Ureter (tissue), 1 donor: ENCODE measurements at regions not wholly inside any gene's neighbourhood (a gene's known extent, or its start where the extent isn't known, plus 50 kb on each side); places are given as distances from the start of the nearest gene placed in this dataset.
"Not testable (repeated sequence)": the region's sequence is repeated elsewhere in the genome, so short reads cannot be mapped to it uniquely, and the experiment has no call there.

Experiments
- DNase-seq: peaks from one replicate; pipeline ENCODE4 v3.0.0-alpha.2; 2020; ENCODE audit warnings: low spot score
- donor health status: DM: yes; HTN: yes; CAD: no.

DNA sequence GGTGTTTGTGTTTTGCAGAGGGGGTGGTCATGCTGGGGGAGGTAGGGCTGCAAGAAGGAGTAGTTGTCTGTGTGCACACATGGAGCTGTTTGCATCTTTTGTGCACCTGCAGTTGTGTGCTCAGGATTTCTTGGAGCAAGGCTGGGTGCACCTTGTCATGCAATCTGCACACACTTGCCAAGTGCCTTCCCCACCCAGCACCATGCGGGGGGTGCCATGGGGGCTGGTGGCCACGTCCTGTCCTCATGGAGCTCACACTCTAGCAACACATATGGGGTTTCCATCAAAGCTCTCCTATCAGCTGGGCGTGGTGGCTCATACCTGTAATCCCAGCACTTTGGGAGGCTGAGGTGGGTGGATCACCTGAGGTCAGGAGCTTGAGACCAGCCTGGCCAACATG lies 111.6 kb downstream of the CRLF3 start:
- DNase-seq = not testable (repeated sequence)

DNA sequence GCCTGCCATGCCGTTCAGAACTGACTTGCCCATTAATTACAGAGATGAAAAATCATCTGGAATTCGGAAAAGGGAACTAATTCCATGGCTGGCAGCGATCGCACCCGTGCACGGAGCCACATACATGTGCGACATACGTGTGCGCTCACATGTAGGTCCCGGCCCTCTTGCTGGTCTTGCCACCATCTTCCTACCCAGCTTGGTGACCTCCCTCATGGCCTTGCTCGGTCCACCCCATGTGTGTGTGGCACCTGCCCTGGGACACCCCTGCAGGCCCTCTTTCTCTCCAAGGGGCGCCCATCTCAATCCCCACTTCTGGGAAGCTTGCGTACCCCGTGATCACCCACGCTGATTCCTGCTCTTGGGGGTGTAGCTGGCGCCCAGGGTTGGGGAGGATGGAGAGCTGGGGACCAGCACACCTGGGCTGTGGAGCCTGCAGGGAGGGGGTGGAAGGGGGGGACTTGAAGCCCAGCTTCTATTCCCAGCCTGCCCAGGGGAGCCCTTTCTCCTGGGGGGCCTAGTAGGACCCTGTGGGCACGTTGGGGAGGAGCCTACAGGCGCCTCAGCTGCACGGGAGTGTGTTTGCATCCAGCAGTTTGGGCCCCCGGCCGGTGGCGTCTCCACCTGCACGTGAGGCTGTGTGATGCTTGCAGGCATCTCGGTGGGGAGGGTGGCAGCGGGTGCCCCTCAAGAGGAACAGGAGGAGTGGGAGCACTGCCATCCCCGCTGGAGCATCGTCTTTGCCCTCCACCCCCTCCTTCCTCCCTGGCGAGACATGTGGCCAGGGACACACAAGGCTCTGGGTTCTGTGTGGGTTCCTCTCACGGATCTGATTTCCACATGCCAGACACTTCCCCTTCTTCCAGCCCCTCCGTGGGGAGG lies 112.6 kb downstream of the CRLF3 start:
- DNase-seq = not testable (repeated sequence)

DNA sequence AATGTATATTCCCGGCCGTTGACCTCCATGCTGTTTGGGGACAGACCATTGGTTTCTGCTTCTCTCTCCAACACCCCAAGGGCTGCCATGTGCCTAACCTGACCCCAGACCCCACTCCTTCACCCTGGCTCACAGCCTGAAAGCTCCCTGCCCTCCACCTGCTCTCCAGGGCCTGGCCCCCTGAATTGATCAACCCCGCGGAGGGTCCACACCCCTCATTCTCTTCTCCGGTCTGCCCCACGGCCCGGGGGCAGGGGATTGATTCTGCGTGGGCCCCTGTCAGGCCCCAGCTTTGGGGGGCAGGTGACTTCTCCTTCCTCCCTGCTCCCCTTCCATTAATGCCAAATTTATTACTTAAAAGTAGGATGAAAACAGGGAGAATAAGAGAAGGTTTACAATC lies 113.3 kb downstream of the CRLF3 start:
- DNase-seq = not testable (repeated sequence)

DNA sequence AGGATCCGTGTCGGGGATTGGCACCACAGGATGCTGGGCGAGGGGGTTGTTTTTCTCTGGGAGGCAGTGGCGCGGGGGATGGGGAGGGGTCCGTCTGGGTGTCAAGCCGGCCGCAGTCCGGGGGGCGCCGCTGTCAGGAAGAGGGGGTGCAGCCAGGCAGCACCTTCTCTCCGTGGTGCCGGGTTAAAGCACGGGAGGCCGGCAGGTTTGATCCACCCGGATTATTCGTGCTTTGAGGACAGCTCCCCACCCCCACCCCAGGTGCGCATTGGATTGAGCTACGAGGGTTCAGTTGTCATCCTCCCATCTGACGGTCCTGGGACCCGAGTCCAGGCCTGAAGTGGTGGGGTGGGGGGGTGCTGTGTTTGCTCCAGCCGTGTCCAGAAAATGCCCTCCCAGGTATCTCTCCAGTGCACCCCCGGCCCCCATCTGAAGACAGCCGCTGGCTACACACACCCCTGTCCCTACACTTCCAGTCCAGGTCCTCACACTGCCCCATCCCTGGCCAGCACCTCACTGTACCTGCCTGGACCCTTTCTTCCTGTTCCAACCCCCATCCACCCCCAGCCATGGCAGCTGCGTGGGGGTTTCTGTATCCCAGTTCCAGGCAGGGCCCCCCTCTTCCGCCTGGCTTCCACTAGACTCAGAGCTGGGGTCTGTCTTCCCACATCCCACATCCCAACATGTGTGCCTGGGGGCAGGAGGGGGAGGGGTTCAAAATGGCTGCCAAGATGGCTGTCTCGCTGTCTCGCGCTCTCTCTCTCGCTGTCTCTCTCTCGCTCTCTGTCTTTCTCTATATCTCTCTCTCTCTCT lies 114.0 kb downstream of the CRLF3 start:
- not testable (repeated sequence) for DNase-seq

DNA sequence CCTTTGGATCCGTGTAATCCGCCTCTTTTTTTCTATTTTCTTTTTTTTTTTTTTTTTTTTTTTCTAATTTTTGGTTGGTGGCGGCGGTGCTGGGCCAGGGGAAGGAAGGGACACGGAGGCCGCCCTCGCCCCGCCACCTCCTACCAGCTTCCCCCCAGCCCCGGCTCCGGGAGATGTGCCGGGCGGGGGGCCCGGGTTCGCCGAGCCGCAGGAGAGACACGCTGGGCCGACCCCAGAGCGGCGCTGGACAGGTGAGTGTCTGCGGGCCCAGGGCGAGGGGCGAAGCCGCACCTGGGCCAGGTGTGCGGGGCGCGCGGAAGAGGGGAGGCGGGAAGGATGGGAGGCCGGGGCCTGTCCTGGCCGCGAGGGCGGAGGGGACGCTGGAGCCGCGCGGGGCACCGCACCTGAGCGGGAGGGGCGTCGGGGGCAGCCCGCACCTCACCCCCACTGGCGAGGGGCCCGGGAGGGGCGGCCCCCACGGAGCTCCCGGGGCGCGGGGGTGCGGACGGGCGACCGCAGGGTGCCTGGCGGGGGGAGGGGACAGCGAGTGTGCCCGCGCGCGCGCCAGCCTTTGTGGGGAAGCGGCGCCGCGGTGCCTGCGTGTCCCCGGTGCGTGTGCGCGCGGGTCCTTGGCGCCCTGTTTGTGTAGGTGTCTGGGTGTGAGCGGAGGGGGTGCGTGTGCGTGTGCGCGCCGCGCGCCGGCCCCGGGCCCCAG lies 114.8 kb downstream of the CRLF3 start:
- DNase-seq = not testable (repeated sequence)

DNA sequence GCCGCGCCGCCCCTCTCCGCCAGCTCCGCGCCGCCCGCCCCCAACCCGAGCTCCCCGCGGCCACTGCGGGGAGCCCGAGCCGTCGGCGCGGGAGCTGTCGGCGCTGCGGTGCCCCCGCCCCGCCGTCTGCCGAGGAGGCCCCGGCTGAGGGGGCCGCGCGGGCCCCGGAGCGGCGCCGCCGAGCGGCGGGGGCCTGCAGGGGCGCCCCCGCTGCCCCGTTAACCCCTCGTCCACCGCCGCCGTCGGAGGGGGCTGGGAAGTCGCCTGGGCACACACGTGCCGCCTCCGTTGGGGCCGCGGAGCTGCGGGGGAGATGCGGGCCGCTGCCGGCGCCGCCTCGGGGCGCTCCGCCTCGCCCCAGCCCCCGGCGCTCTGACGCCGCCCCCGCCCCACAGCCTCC lies 115.4 kb downstream of the CRLF3 start:
- DNase-seq = not testable (repeated sequence)

DNA sequence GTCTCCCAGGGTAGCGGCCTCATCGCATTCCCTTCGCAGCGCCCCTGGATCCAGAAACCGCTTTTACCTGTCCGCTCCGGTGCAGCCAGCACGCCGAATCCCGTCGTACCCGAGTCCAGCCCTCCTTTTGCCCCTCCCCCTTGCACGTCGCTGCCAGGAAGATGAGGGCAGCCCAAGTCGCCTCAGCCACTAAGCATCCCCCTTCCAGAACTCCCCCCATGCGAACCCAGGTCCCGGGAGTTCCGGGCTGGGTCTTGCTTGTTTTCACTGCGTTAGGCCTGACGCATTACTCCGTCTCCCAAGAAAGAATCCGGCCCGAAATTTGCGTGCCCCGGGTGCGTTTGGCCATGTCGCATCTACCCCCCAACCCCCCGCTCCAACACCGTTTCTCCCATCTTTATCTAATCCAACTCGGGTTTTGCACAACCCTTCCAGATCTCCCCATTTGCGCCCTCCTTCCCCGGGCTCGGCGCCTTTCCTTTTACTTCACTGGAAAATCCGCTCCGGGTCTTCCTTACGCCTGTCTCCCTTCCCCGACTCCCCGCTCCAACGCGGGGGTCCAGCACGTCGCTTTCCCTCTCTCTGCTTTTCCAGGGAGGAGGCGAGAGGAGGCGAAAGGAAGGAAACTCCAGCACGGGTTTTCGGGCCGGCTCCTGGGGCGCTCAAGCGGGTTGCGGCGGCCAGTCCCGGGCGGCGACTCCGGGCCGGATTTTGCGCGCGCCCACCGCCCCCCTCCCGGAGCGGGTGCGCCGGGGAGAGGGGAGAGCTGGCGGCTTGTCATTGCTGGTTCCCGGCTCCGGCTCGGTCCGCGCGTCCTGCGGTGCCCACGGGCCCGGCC lies 116.0 kb downstream of the CRLF3 start:
- peak; percentile 87 for DNase-seq

DNA sequence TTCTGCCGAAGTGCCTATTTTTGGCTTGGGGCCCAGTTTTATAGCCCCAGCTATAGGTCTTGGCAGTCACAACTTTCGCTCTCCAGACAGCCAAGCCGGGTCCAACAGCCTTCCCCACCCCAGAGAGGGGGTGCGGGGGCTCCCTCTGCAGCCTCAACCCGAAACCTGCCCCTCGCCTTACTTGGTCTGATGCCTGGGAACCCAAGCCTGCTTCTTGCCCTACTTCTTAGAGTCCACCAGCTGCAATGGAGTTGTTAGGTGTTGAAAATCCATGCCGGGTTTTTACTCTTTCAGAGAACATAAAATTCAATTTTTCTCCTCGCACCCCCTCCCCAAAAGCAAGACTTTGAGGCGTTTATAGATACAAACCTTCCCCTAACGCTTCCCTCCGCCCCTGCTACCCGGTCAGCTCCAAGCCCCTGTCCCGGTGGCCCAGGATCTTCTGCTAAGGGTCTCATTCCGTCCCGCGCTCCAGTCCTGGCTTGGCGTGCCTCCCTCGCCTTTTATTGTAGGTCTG lies 116.7 kb downstream of the CRLF3 start:
- not testable (repeated sequence) for DNase-seq

DNA sequence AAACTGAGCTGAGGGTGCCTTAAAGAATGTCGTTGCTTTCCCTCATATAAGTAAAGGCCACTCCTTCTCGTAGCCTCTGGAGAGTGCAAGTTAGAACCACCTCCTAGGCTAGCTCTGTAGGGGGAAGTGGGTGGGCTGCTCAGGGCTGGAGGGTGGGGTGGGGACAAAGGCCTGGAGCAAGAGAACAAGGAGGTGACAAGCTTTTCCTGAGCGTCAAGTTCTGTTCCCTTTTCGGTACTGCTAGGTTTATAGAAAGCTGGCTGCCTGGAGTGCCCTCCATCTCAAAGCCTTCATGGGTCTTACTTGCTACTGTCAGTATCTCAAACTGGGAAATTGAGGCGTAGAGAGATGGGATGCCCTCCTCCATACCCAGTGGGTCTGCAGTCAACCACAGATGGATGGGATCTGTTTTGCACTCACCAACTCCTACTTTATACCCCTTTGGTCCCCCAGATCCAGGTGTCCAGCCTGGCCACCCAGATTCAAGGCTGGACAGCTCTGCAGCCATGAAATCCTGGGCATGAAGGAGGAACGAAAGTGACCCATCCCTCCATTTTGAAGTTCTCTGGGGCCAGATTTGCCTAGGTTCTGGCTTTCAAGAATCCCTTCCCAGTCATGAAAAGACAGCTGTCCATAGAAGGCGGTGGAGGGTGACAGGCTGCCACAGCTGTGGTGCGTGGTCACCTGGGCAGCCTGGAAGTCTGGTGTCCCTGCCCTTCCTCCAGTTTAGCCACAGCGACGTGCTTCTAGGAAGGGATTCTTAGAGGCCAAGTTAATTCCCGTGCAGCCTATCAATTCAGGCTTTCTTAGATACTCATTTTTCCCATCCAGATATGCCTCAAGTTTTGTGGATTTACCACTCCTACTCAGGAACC lies 117.8 kb downstream of the CRLF3 start:
- DNase-seq = not testable (repeated sequence)

DNA sequence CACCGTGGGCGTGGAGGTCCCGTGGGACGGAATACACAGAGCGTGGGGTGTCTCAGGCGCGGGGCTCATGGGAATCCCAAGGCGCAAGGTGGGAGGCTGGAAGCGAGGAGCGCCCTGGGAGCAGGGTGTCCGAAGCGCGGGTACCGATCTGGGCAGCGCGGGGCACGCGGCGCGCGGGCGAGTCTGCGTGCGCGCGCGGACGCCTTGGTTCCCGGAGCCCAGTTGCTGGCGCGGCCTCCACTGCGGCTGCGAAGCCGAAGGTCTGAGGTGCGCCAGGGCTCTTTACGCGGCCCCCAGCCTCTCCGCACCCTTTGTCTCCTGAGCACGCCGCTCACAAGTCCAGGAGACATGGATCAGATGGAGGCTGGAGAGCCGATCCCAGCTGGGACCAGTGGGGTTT lies 118.5 kb downstream of the CRLF3 start:
- DNase-seq = not testable (repeated sequence)

DNA sequence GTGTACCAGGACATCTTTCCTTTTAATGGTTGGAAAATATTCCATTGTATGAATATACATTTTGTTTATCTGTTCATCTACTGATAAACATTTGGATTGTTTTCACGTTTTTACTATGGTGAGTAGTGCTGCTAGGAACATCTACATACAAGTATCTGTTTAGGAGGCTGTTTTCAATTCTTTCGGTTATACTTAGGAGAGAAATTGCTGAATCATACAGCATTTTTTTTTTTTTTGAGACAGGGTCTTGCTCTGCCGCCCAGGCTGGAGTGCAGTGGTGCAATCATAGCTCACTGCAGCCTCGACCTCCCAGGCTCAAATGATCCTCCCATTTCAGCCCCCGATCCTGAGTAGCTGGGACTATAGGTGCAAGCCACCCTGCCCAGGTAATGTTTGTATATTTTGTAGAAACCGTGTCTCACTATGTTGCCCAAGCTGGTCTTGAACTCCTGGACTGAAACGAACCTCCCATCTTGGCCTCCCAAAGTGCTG lies 122.9 kb downstream of the CRLF3 start:
- no peak for DNase-seq

DNA sequence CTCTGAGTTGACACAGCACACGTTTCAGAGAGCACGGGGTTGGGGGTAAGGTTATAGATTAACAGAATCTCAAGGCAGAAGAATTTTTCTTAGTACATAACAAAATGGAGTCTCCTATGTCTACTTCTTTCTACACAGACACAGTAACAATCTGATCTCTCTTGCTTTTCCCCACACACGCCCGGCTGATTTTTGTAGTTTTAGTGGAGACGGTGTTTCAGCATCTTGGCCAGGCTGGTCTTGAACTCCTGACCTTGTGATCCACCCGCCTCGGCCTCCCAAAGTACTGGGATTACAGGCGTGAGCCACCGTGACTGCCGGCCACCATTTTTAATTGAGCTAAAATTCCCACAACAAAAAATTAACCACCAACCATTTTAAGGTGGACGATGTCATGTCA lies 123.7 kb downstream of the CRLF3 start:
- not testable (repeated sequence) for DNase-seq

DNA sequence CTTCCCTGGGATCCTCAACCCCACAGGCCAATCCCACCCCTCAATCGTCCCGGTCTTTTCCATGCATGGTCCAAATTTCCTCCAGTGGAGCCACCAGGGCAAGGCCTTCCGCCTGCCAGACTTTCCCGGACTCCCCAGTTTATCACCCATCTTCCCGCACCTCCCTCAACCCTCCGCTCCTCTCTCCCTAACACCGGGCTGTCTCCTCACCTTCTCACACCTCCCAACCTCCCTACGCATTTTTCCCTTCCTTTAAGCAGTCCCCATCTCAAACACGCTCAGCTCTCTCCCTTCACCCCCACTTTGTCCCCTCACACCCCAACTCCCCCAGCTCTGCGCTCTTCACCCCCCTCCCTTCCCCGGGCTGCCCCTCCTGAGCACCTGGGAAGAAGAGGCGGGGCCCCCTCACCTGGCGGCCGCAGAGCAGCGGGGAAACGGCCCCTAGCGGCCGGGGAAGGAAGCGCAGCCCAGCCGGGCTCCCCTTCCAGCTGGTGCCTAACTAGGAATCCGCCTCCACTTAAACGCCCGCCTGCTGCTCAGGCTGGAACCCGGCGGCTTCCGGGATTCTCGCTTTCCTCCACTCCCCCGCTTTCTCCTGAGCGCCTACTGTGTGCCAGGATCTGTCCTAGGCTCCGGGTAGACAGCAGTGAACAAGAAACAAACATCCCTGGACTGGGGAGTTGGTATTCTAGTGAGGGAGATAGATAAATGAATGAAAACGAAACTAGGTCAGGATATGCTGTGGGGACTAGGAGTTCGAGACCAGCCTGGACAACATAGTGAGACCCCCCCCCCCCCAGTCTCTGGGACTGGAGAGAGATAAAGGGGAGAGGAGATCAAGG lies 126.7 kb downstream of the CRLF3 start:
- DNase-seq = peak; percentile 69

DNA sequence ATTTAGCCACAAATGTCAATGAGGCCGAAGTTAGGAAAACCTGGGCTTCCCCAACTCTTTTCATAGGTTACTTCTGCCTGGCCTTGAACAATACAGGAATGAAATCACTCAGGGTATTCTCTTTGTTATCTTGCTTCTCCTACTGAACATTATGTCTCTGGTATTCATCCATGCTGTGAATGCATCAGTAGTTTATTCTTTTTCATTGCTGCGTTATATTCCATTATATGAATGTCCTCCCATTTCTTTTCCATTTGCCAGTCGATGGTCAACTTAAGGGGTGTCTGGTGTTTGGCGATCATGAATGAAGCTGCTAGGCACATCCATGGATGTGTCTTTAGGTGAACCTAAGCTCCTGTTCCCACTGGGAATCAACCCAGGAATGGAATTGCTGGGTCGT lies 128.3 kb downstream of the CRLF3 start:
- no peak for DNase-seq

DNA sequence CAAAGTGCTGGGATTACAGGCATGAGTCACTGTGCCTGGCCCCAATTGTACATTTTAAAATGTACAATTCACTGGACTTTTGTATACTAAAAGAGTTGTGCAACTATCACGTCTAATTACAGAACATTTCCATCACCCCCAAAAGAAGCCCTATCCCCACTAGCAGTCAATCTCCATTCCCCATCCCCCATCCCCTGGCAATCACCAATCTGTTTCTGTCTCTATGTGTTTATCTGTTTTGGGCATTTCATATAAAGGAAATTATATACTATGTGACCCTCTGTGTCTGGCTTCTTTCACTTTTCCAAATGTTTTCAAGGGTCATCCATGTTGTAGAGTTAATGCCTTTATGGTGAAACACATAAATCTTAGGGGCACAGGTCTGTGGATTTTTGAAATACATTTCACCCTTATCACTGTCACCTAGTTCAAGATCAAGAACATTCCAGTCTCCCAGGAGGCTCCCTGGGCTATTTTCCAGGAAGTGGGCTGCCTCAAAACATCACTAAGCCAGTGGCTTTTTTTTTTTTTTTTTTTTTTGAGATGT lies 129.2 kb downstream of the CRLF3 start:
- DNase-seq = not testable (repeated sequence)

DNA sequence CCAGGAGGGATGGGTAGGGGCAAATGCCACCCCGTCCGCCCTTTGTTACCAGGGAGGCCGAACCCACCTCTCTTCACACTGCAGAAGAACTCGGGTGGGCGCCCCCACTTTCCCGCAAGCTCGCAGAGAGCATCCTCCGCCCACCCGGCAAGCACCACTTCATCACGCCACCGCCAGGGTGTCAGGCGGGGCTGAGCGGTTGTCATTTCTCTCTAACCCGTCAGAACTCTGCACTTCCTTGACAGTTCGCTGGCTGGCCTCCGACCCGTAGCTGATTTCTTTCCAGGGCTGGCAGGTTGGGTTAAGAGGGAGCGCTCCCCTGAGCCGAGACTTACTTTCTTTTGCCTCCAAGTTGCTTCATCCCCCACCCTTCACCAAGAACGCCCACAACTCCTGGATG lies 130.7 kb downstream of the CRLF3 start:
- not testable (repeated sequence) for DNase-seq

DNA sequence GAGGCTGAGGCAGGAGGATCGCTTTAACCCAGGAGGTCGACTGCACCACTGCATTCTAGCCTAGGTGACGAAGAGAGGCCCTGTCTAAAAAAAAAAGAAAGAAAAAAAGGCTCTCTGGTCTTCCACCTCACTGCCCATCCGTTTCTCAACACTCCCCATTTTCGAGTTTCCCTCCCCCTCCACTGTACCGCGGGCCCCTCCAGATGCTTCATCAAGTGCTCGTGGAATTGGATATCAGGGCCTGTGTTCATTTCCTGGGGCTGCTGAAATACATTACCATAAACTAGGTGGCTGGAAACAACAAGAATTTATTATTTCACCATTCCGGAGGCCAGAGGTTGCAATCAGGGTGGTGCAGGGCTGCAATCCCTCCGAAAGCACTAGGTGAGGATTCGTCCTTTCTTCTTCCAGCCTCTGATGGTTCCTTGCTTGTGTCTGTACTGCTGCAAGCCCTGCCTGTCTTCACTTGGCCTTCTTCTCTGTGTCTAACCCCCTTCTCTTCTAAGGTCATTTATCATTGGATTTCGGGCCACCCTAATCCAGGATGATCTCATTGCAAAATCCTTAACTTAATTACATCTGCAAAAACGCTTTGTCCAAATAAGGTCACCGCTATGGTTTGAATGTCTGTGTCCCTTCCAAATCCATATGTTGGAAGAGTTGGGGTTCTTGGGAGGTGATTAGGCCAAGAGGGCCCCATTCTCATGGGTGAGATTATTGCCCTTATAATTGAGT lies 135.1 kb downstream of the CRLF3 start:
- not testable (repeated sequence) for DNase-seq
